Hepatocyte (in vitro differentiated cells): ENCODE measurements at regions not wholly inside any gene's neighbourhood (a gene's known extent, or its start where the extent isn't known, plus 50 kb on each side); places are given as distances from the start of the nearest gene placed in this dataset.
A peak's percentile ranks its signal among the peaks of the same experiment; 100 is the strongest.

Experiments
- DNase-seq: peaks from one replicate; pipeline ENCODE4 v3.0.0-alpha.2; 2016; ENCODE audit warnings: low spot score
- H2AFZ ChIP-seq: fragments of 200-600 bp; sonication (generic); 2 replicates; pipeline ENCODE4 v1.6.0; 2016; ENCODE audit warnings: antibody characterized with exemption, mild to moderate bottlenecking
- H3K27ac ChIP-seq: fragments of 200-600 bp; sonication (generic); 2 replicates; pipeline ENCODE4 v1.5.1; 2016; ENCODE audit warnings: mild to moderate bottlenecking
- H3K27me3 ChIP-seq: fragments of 200-600 bp; sonication (generic); 2 replicates; pipeline ENCODE4 v1.6.1; 2016
- H3K36me3 ChIP-seq: fragments of 200-600 bp; sonication (generic); replicated peaks from 2 replicates; pipeline ENCODE4 v1.5.1; 2016; ENCODE audit warnings: low read depth; ENCODE audit not compliant: insufficient read depth
- H3K4me1 ChIP-seq: fragments of 200-600 bp; sonication (generic); 2 replicates; pipeline ENCODE4 v1.5.1; 2016; ENCODE audit warnings: mild to moderate bottlenecking, moderate library complexity; ENCODE audit not compliant: insufficient read depth
- H3K4me2 ChIP-seq: fragments of 200-600 bp; sonication (generic); 2 replicates; pipeline ENCODE4 v1.6.0; 2016
- H3K4me3 ChIP-seq: fragments of 200-600 bp; sonication (generic); 2 replicates; pipeline ENCODE4 v1.5.1; 2016; ENCODE audit warnings: mild to moderate bottlenecking
- H3K79me2 ChIP-seq: fragments of 200-600 bp; sonication (generic); 2 replicates; pipeline ENCODE4 v1.6.0; 2017; ENCODE audit warnings: mild to moderate bottlenecking
- H3K9me2 ChIP-seq: fragments of 200-600 bp; sonication (generic); replicated peaks from 2 replicates; pipeline ENCODE4 v1.6.0; 2017; ENCODE audit warnings: mild to moderate bottlenecking; ENCODE audit not compliant: insufficient read depth
- H3K9me3 ChIP-seq: fragments of 200-600 bp; sonication (generic); 2 replicates; pipeline ENCODE4 v1.5.1; 2016; ENCODE audit warnings: low read depth, mild to moderate bottlenecking
- H4K20me1 ChIP-seq: fragments of 200-600 bp; sonication (generic); 2 replicates; pipeline ENCODE4 v1.6.0; 2016; ENCODE audit warnings: mild to moderate bottlenecking; ENCODE audit not compliant: insufficient read depth, poor library complexity, severe bottlenecking
- CTCF ChIP-seq: fragments of 200-600 bp; sonication (generic); IDR thresholded peaks from 2 replicates; pipeline ENCODE4 v1.5.1; 2016; ENCODE audit warnings: antibody characterized with exemption, mild to moderate bottlenecking; ENCODE audit not compliant: poor library complexity
- EZH2 ChIP-seq: fragments of 200-600 bp; sonication (generic); IDR thresholded peaks from 2 replicates; pipeline ENCODE4 v1.6.1; 2016; ENCODE audit warnings: antibody characterized with exemption, mild to moderate bottlenecking, borderline replicate concordance
- EZH2phosphoT487 ChIP-seq: fragments of 200-600 bp; sonication (generic); IDR thresholded peaks from one replicate; pipeline ENCODE4 v1.6.1; 2018; ENCODE audit warnings: antibody characterized with exemption, mild to moderate bottlenecking, low read depth, moderate library complexity; ENCODE audit not compliant: unreplicated experiment, severe bottlenecking
- WGBS: methylation state at CpG from one replicate; pipeline ENCODE4 v1.1.6; 2016; ENCODE audit warnings: low lambda C conversion rate; ENCODE audit errors: missing lambda C conversion rate; 5-methylcytosine and 5-hydroxymethylcytosine counted together

- H3K79me2 ChIP-seq: no peaks in the 10 kb centered on the region
- H3K36me3 ChIP-seq: no peaks in the 10 kb centered on the region
- no peaks in the 10 kb centered on the region for H3K9me3 ChIP-seq
- no peak overlapping the region for H3K4me2 ChIP-seq
- 46% methylated on average over 3 of the region's 3 CpGs for WGBS
- H2AFZ ChIP-seq: no peak overlapping the region
- no peak for TF ChIP-seq EZH2
- no peak for TF ChIP-seq EZH2phosphoT487
- no peak for TF ChIP-seq CTCF
- no peaks in the 10 kb centered on the region for H4K20me1 ChIP-seq
- H3K9me2 ChIP-seq: no peaks in the 10 kb centered on the region
- peak; percentile 5 for DNase-seq
- H3K4me3 ChIP-seq: no peak overlapping the region
- H3K27ac ChIP-seq: no peak overlapping the region
- no peaks in the 10 kb centered on the region for H3K4me1 ChIP-seq
- H3K27me3 ChIP-seq: no peaks in the 10 kb centered on the region
Observed at GRCh38 chrX:77003956-77004355, 443.2 kb upstream of the FGF16 start.

DNA sequence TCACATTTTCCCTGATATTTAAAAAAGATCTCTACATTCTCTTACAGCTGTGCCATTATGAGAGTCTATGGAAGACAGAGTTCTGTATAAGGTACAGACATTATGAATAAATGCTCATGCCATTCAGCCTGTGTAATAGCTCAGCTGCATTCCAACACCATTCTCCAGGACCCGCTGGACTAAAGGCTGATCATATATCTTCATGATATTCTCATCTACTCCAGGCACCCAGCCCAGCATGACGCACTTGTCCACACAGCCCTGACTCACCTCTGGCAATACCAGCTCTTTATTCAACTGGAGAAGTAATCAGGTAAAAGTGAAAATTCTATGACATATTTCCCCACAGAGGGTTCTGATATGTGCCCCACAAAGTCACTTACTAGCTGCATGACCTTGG lies 437.5 kb upstream of the FGF16 start:
- 62% methylated on average over 2 of the region's 2 CpGs for WGBS
- Histone ChIP-seq H3K9me2 (no peaks in the 10 kb centered on the region), H3K4me2 (no peak overlapping the region), H3K36me3 (no peaks in the 10 kb centered on the region), H4K20me1 (no peaks in the 10 kb centered on the region), H3K27me3 (no peaks in the 10 kb centered on the region), H3K79me2 (no peaks in the 10 kb centered on the region), H3K4me1 (no peaks in the 10 kb centered on the region), H2AFZ (no peak overlapping the region), H3K27ac (no peak overlapping the region), H3K9me3 (no peaks in the 10 kb centered on the region), H3K4me3 (no peak overlapping the region)
- TF ChIP-seq EZH2phosphoT487: no peak
- no peak for TF ChIP-seq CTCF
- no peak for TF ChIP-seq EZH2
- DNase-seq: peak; percentile 13

DNA sequence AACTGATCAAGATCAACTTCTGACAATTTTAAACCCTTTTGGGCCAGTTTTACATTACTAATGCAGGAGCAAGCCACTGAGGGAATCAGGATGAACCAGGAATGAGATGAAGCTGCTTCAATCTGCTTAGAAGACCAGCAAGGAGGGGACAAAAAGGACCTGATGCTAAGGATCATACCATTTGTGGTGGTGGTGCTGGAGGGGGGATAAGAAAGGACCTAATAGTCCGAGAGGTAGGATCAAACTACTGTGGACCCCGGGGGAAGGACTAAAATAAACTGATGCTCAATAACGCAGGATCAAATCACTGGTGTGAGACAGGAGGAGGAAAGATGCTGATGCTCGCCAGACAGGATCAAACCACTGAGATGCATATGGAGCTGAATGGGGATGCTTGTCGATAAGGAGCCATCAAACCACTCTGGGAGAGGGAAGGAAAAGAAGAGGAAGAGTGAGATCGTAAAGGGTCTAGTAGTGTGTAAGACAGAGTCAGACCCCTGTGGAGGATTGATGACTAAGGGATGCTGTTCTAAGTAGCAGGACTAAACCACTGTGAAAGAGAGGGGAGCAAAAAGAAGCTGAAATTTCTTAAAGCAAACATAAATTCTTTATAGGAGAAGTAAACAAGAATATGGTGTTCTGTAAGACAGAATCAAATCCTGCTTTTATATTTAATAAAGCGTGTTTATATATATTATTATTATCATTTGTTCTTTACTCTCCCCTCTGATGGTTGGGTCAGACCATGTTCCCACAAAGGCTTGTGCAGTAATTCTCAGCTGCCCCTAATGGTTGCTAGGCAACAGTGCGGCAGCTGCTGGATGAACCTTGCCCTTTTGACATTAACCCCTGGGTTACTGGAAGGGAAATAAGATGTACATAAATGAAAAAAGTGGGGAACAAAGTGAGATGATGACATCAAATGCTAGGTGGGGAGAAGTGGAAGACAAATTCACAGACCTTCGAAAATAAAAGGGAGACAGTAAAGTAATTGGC lies 432.5 kb upstream of the FGF16 start:
- Histone ChIP-seq H3K27ac (no peak overlapping the region), H3K4me2 (no peak overlapping the region), H3K79me2 (no peaks in the 10 kb centered on the region), H3K9me3 (no peaks in the 10 kb centered on the region), H3K36me3 (no peaks in the 10 kb centered on the region), H3K27me3 (no peaks in the 10 kb centered on the region), H4K20me1 (no peaks in the 10 kb centered on the region), H3K9me2 (no peaks in the 10 kb centered on the region), H3K4me3 (no peak overlapping the region), H2AFZ (no peak overlapping the region), H3K4me1 (no peaks in the 10 kb centered on the region)
- DNase-seq: peak; percentile 43
- 43% methylated on average over 9 of the region's 9 CpGs for WGBS
- TF ChIP-seq EZH2: no peak
- TF ChIP-seq CTCF: no peak
- no peak for TF ChIP-seq EZH2phosphoT487
